H9 (cell line): ENCODE measurements at regions not wholly inside any gene's neighbourhood (a gene's known extent, or its start where the extent isn't known, plus 50 kb on each side); places are given as distances from the start of the nearest gene placed in this dataset.

ENCODE experiments used
- DNase-seq: peaks from one replicate; pipeline ENCODE4 v3.0.0-alpha.2; 2017
- H2AFZ ChIP-seq: one replicate; pipeline ENCODE4 v1.6.1; 2013; ENCODE audit warnings: mild to moderate bottlenecking, low read length, control low read depth, moderate library complexity
- H2AK5ac ChIP-seq: 2 replicates; pipeline ENCODE4 v1.6.1; 2013; ENCODE audit warnings: low read length, control low read depth, mixed read lengths; ENCODE audit not compliant: insufficient read length
- H2BK120ac ChIP-seq: one replicate; pipeline ENCODE4 v1.6.1; 2013; ENCODE audit warnings: low read depth, mild to moderate bottlenecking, low read length, control low read depth, inconsistent platforms; ENCODE audit not compliant: poor library complexity, severe bottlenecking
- H2BK12ac ChIP-seq: 2 replicates; pipeline ENCODE4 v1.6.1; 2013; ENCODE audit warnings: low read length, control low read depth, mixed read lengths, low read depth; ENCODE audit not compliant: insufficient read length
- H2BK15ac ChIP-seq: 2 replicates; pipeline ENCODE4 v1.6.1; 2013; ENCODE audit warnings: low read depth, low read length, control low read depth
- H2BK20ac ChIP-seq: one replicate; pipeline ENCODE4 v1.6.1; 2013; ENCODE audit warnings: low read depth, mild to moderate bottlenecking, low read length, control low read depth, inconsistent platforms; ENCODE audit not compliant: poor library complexity, severe bottlenecking
- H2BK5ac ChIP-seq: 2 replicates; pipeline ENCODE4 v1.6.1; 2013; ENCODE audit warnings: low read length, control low read depth, mixed read lengths; ENCODE audit not compliant: insufficient read length
- H3K14ac ChIP-seq: 2 replicates; pipeline ENCODE4 v1.6.1; 2013; ENCODE audit warnings: low read length, control low read depth; ENCODE audit not compliant: insufficient read depth
- H3K18ac ChIP-seq: 2 replicates; pipeline ENCODE4 v1.6.1; 2013; ENCODE audit warnings: low read depth, mild to moderate bottlenecking, mixed read lengths, low read length, control low read depth; ENCODE audit not compliant: insufficient read length
- H3K23ac ChIP-seq: 2 replicates; pipeline ENCODE4 v1.6.1; 2013; ENCODE audit warnings: low read length, control low read depth, mixed read lengths, low read depth; ENCODE audit not compliant: insufficient read length
- H3K23me2 ChIP-seq: 2 replicates; pipeline ENCODE4 v1.6.1; 2013; ENCODE audit warnings: low read depth, mild to moderate bottlenecking, mixed read lengths, low read length, control low read depth; ENCODE audit not compliant: insufficient read length, poor library complexity, severe bottlenecking
- H3K27ac ChIP-seq: 2 replicates; pipeline ENCODE4 v1.5.1; 2013; ENCODE audit warnings: low read length, control low read depth, mixed read lengths, low read depth; ENCODE audit not compliant: insufficient read length
- H3K27me3 ChIP-seq: 2 replicates; pipeline ENCODE4 v1.6.1; 2013; ENCODE audit warnings: low read length, control low read depth, inconsistent platforms; ENCODE audit not compliant: insufficient read depth
- H3K4ac ChIP-seq: 2 replicates; pipeline ENCODE4 v1.6.1; 2013; ENCODE audit warnings: low read depth, mild to moderate bottlenecking, control low read depth, inconsistent platforms, low read length, moderate library complexity
- H3K4me1 ChIP-seq: 2 replicates; pipeline ENCODE4 v1.6.1; 2013; ENCODE audit warnings: low read length, control low read depth, inconsistent platforms; ENCODE audit not compliant: insufficient read depth
- H3K4me2 ChIP-seq: 2 replicates; pipeline ENCODE4 v1.6.1; 2013; ENCODE audit warnings: low read length, control low read depth, mixed read lengths; ENCODE audit not compliant: insufficient read length, insufficient read depth
- H3K56ac ChIP-seq: 2 replicates; pipeline ENCODE4 v1.6.1; 2013; ENCODE audit warnings: low read depth, mild to moderate bottlenecking, mixed read lengths, low read length, control low read depth; ENCODE audit not compliant: insufficient read length
- H3K79me1 ChIP-seq: 2 replicates; pipeline ENCODE4 v1.6.1; 2013; ENCODE audit warnings: low read depth, mild to moderate bottlenecking, moderate library complexity, low read length, control low read depth, inconsistent platforms; ENCODE audit not compliant: insufficient read depth, poor library complexity, severe bottlenecking
- H3K79me2 ChIP-seq: 2 replicates; pipeline ENCODE4 v1.6.1; 2013; ENCODE audit warnings: low read length, control low read depth, inconsistent platforms; ENCODE audit not compliant: insufficient read depth
- H3K9ac ChIP-seq: 2 replicates; pipeline ENCODE4 v1.6.1; 2013; ENCODE audit warnings: low read length, control low read depth, mixed read lengths; ENCODE audit not compliant: insufficient read length; ENCODE audit errors: extremely low read depth
- H3K9me3 ChIP-seq: one replicate; pipeline ENCODE4 v1.6.1; 2013; ENCODE audit warnings: low read depth, low read length, inconsistent platforms; ENCODE audit not compliant: control insufficient read depth
- H3T11ph ChIP-seq: one replicate; pipeline ENCODE4 v1.6.1; 2013; ENCODE audit warnings: mild to moderate bottlenecking, low read length, control low read depth, inconsistent platforms
- H4K20me1 ChIP-seq: one replicate; pipeline ENCODE4 v1.6.1; 2013; ENCODE audit not compliant: control insufficient read depth, insufficient read length, insufficient read depth
- H4K5ac ChIP-seq: 2 replicates; pipeline ENCODE4 v1.6.1; 2013; ENCODE audit warnings: low read depth, mild to moderate bottlenecking, mixed read lengths, low read length, control low read depth; ENCODE audit not compliant: insufficient read length
- H4K8ac ChIP-seq: replicated peaks from 2 replicates; pipeline ENCODE4 v1.6.1; 2013; ENCODE audit warnings: low read length, control low read depth, mixed read lengths, low read depth; ENCODE audit not compliant: insufficient read length
- H4K91ac ChIP-seq: 2 replicates; pipeline ENCODE4 v1.6.1; 2013; ENCODE audit warnings: low read depth, mild to moderate bottlenecking, moderate library complexity, mixed read lengths, low read length, control low read depth; ENCODE audit not compliant: insufficient read length
- H3K27ac Mint-ChIP-seq, 3 experiments: 2 replicates in 2 of 3; 3 replicates in 1 of 3; pipeline ENCODE4 v1.8.0; 2020 to 2021; ENCODE audit warnings: mixed read lengths in 3 of 3, mild to moderate bottlenecking in 1 of 3, moderate library complexity in 1 of 3
- H3K27me3 Mint-ChIP-seq: 2 replicates; pipeline ENCODE4 v1.8.0; 2021; ENCODE audit warnings: low read depth, mild to moderate bottlenecking, moderate library complexity, mixed read lengths
- H3K36me3 Mint-ChIP-seq, 3 experiments: 2 replicates in 2 of 3; 3 replicates in 1 of 3; pipeline ENCODE4 v1.8.0; 2020 to 2021; ENCODE audit warnings: low read depth in 3 of 3, mixed read lengths in 3 of 3; ENCODE audit not compliant: insufficient read depth in 1 of 3
- H3K4me1 Mint-ChIP-seq, 2 experiments: 2 replicates each; pipeline ENCODE4 v1.8.0; 2020; ENCODE audit warnings: mixed read lengths in 2 of 2
- H3K4me3 Mint-ChIP-seq, 2 experiments: 2 replicates in 1 of 2; 3 replicates in 1 of 2; pipeline ENCODE4 v1.8.0; 2020 to 2021; ENCODE audit warnings: mild to moderate bottlenecking in 2 of 2, mixed read lengths in 2 of 2, moderate library complexity in 1 of 2
- H3K9me3 Mint-ChIP-seq, 2 experiments: 2 replicates in 1 of 2; 3 replicates in 1 of 2; pipeline ENCODE4 v1.8.0; 2020; ENCODE audit warnings: mild to moderate bottlenecking in 2 of 2, mixed read lengths in 2 of 2, moderate library complexity in 1 of 2
- WGBS: extraction: QIAGEN DNeasy Blood & Tissue Kit; methylation state at CpG from one replicate; pipeline ENCODE4 v1.1.7; 2013; ENCODE audit warnings: missing lambda C conversion rate, low lambda C conversion rate, mixed read lengths; ENCODE audit not compliant: insufficient read length; ENCODE audit errors: extremely low coverage; 5-methylcytosine and 5-hydroxymethylcytosine counted together
- TF ChIP-seq, protein P1 (sequence below): fragments of 200-600 bp; sonication (generic); conservative IDR thresholded peaks from 3 replicates; pipeline ENCODE4 v1.8.0; 2021; ENCODE audit warnings: antibody characterized with exemption, mild to moderate bottlenecking

GRCh38 chr4:134260126-134260525 is 58.5 kb upstream of the PABPC4L start:
- Histone ChIP-seq H3K14ac (no peak overlapping the region), H3K4me1 (no peaks in the 10 kb centered on the region), H3K4me2 (no peak overlapping the region), H2AFZ (no peak overlapping the region), H3K18ac (no peak overlapping the region), H3K79me2 (no peaks in the 10 kb centered on the region), H3K27me3 (no peaks in the 10 kb centered on the region), H2BK15ac (no peak overlapping the region), H3K56ac (no peak overlapping the region), H3K23me2 (no peaks in the 10 kb centered on the region), H2BK20ac (no peak overlapping the region), H3T11ph (no peak overlapping the region), H3K23ac (no peak overlapping the region), H4K20me1 (no peaks in the 10 kb centered on the region), H2BK12ac (no peak overlapping the region), H3K79me1 (no peaks in the 10 kb centered on the region), H4K8ac (no peak overlapping the region), H2BK120ac (no peak overlapping the region), H3K9ac (no peak overlapping the region), H2BK5ac (no peak overlapping the region), H4K5ac (no peak overlapping the region), H3K27ac (no peak overlapping the region), H2AK5ac (no peak overlapping the region), H4K91ac (no peak overlapping the region), H3K4ac (no peak overlapping the region), H3K9me3 (peaks cover 8% of the 10 kb centered on the region)
- H3K4me1 Mint-ChIP-seq, result peaks cover 4 to 5% of the 10 kb centered on the region in 2 experiments; a peak in 2 of 4 replicates
- H3K4me3 Mint-ChIP-seq, result no peak overlapping the region
- TF ChIP-seq, protein P1, sequence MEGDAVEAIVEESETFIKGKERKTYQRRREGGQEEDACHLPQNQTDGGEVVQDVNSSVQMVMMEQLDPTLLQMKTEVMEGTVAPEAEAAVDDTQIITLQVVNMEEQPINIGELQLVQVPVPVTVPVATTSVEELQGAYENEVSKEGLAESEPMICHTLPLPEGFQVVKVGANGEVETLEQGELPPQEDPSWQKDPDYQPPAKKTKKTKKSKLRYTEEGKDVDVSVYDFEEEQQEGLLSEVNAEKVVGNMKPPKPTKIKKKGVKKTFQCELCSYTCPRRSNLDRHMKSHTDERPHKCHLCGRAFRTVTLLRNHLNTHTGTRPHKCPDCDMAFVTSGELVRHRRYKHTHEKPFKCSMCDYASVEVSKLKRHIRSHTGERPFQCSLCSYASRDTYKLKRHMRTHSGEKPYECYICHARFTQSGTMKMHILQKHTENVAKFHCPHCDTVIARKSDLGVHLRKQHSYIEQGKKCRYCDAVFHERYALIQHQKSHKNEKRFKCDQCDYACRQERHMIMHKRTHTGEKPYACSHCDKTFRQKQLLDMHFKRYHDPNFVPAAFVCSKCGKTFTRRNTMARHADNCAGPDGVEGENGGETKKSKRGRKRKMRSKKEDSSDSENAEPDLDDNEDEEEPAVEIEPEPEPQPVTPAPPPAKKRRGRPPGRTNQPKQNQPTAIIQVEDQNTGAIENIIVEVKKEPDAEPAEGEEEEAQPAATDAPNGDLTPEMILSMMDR, result no peak
- H3K36me3 Mint-ChIP-seq, result peaks cover 17 to 22% (median 18%) of the 10 kb centered on the region in 3 experiments
- peaks cover 17 to 29% of the 10 kb centered on the region in 2 experiments for H3K9me3 Mint-ChIP-seq
- H3K27me3 Mint-ChIP-seq, result no peaks in the 10 kb centered on the region
- DNase-seq, result no peak
- no peak overlapping the region for H3K27ac Mint-ChIP-seq
- WGBS, result no CpG with 5 or more reads among the region's 1 CpG
